22Rv1 (cell line): ENCODE measurements at regions not wholly inside any gene's neighbourhood (a gene's known extent, or its start where the extent isn't known, plus 50 kb on each side); places are given as distances from the start of the nearest gene placed in this dataset.

ENCODE experiments used
- CTCF ChIP-seq: fragments of 450-650 bp; IDR thresholded peaks from 2 replicates; pipeline ENCODE4 v1.5.1; 2017; ENCODE audit warnings: mild to moderate bottlenecking
- ZFX ChIP-seq: fragments of 450-650 bp; IDR thresholded peaks from 2 replicates; pipeline ENCODE4 v1.6.1; 2017; ENCODE audit warnings: antibody characterized with exemption, borderline replicate concordance

GRCh38 chr4:180680305-180680704, 1562.9 kb upstream of the TENM3 start:
- TF ChIP-seq CTCF (no peak), ZFX (no peak)
